Esophagus squamous epithelium (tissue), 5 donors: ENCODE measurements at regions not wholly inside any gene's neighbourhood (a gene's known extent, or its start where the extent isn't known, plus 50 kb on each side); places are given as distances from the start of the nearest gene placed in this dataset.

Source experiments
- DNase-seq: peaks from one replicate; lab custom pipeline; 2025; lab: John Stamatoyannopoulos, UW
- H3K27ac ChIP-seq, 4 donors: fragments of 200-600 bp; sonication (generic); one replicate each; pipeline ENCODE4 v1.5.1; 2016 to 2019; ENCODE audit warnings: mild to moderate bottlenecking in 1 of 4
- H3K27me3 ChIP-seq, 4 donors: fragments of 200-600 bp; sonication (generic); 1 replicate in 3 of 4; 2 replicates in 1 of 4; pipeline versions ENCODE4 v1.5.1 to v1.6.0; 2017 to 2021; ENCODE audit warnings: antibody characterized with exemption in 1 of 4
- H3K36me3 ChIP-seq, 3 donors: fragments of 200-600 bp; sonication (generic); one replicate each; pipeline ENCODE4 v1.5.1; 2016 to 2019
- H3K4me1 ChIP-seq, 3 donors: fragments of 200-600 bp; sonication (generic); one replicate each; pipeline ENCODE4 v1.5.1; 2017 to 2019
- H3K4me3 ChIP-seq, 4 donors: fragments of 200-600 bp; sonication (generic); 1 replicate in 3 of 4; 2 replicates in 1 of 4; pipeline ENCODE4 v1.5.1; 2016 to 2019; ENCODE audit warnings: mild to moderate bottlenecking in 2 of 4, moderate library complexity in 1 of 4
- H3K9me3 ChIP-seq, 3 donors: fragments of 200-600 bp; sonication (generic); one replicate each; pipeline ENCODE4 v1.5.1; 2016 to 2019
- CTCF ChIP-seq, 6 experiments: fragments of 450-650 bp in 4 of 6; fragments of 200-600 bp in 2 of 6; sonication (generic) in 2 of 6; IDR thresholded peaks; one replicate each; pipeline ENCODE4 v1.5.1; 2016 to 2019; ENCODE audit warnings: antibody characterized with exemption in 6 of 6, mild to moderate bottlenecking in 4 of 6, moderate library complexity in 4 of 6
- POLR2A ChIP-seq, 4 donors: fragments of 450-650 bp; IDR thresholded peaks; one replicate each; pipeline ENCODE4 v1.6.1; 2017; ENCODE audit warnings: antibody characterized with exemption in 4 of 4, mild to moderate bottlenecking in 4 of 4, moderate library complexity in 3 of 4
- WGBS, 2 donors: methylation state at CpG; one replicate each; pipeline ENCODE4 v1.1.5; 2018; 5-methylcytosine and 5-hydroxymethylcytosine counted together
- intact Hi-C: fragments of 100-400 bp; cut with DNase I; formaldehyde crosslinking; loops from one replicate; pipeline ENCODE4 v1.15.0; 2022
- donor health status: DM: yes; HTN: yes; CAD: no.

- Histone ChIP-seq H3K4me1 (peaks cover 5 to 35% (median 19%) of the 10 kb centered on the region in 3 donors), H3K36me3 (no peaks in the 10 kb centered on the region), H3K4me3 (no peak overlapping the region), H3K9me3 (no peaks in the 10 kb centered on the region), H3K27me3 (no peaks in the 10 kb centered on the region), H3K27ac (no peak overlapping the region)
- 43 to 71% methylated on average over 1 of the region's 1 CpG for WGBS, 2 donors
- intact Hi-C loops: no loop called here
- DNase-seq: no peak
- TF ChIP-seq CTCF (IDR thresholded peaks at IDR 0.05) (peak in 2 of 6 experiments; percentile 20 to 41), POLR2A (IDR thresholded peaks at IDR 0.05) (no peak)
Measured at GRCh38 chr14:55519473-55520080, 60.4 kb upstream of the KTN1 start.

- no peak for DNase-seq
- 74 to 83% methylated on average over 2 of the region's 2 CpGs for WGBS, 2 donors
- no peak overlapping the region for H3K4me3 ChIP-seq
- H3K36me3 ChIP-seq: no peaks in the 10 kb centered on the region
- peaks cover 0 to 18% (median 12%) of the 10 kb centered on the region in 3 donors for H3K4me1 ChIP-seq
- H3K27ac ChIP-seq: no peak overlapping the region
- H3K9me3 ChIP-seq: no peaks in the 10 kb centered on the region
- no peaks in the 10 kb centered on the region for H3K27me3 ChIP-seq
- TF ChIP-seq CTCF (IDR thresholded peaks at IDR 0.05) (no peak), POLR2A (IDR thresholded peaks at IDR 0.05) (no peak)
- intact Hi-C loops: no loop called here
Measured at GRCh38 chr14:55523321-55523720, 56.7 kb upstream of the KTN1 start.
